ENCODE measurements at regions not wholly inside any gene's neighbourhood (a gene's known extent, or its start where the extent isn't known, plus 50 kb on each side); places are given as distances from the start of the nearest gene placed in this dataset.

DNA sequence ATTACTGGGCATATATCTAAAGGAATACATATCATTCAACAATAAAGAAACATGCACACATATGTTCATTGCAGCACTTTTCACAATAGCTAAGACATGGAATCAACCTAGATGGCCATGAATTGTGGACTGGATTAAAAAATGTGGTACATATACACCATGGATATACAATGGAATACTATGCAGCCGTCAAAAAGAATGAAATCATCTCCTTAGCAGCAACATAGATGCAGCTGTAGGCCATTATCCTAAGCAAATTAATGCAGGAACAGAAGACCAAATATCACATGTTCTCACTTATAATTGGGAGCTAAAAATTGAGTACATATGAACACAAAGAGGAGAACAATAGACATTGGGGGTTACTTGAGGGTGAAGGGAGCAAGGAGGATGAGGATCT is 175.6 kb downstream of the POLR1F start:
- TF ChIP-seq, protein P1, sequence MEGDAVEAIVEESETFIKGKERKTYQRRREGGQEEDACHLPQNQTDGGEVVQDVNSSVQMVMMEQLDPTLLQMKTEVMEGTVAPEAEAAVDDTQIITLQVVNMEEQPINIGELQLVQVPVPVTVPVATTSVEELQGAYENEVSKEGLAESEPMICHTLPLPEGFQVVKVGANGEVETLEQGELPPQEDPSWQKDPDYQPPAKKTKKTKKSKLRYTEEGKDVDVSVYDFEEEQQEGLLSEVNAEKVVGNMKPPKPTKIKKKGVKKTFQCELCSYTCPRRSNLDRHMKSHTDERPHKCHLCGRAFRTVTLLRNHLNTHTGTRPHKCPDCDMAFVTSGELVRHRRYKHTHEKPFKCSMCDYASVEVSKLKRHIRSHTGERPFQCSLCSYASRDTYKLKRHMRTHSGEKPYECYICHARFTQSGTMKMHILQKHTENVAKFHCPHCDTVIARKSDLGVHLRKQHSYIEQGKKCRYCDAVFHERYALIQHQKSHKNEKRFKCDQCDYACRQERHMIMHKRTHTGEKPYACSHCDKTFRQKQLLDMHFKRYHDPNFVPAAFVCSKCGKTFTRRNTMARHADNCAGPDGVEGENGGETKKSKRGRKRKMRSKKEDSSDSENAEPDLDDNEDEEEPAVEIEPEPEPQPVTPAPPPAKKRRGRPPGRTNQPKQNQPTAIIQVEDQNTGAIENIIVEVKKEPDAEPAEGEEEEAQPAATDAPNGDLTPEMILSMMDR (IDR thresholded peaks at IDR 0.05; ENCODE audit: insufficient read depth, low read length, poor library complexity, severe bottlenecking): no peak
- no peak for TF ChIP-seq EZH2phosphoT487 (conservative IDR thresholded peaks at IDR 0.05; ENCODE audit: low read length)
